ENCODE measurements at regions not wholly inside any gene's neighbourhood (a gene's known extent, or its start where the extent isn't known, plus 50 kb on each side); places are given as distances from the start of the nearest gene placed in this dataset.

- H3K4me3 Mint-ChIP-seq: no peak overlapping the region
- H3K36me3 Mint-ChIP-seq: no peaks in the 10 kb centered on the region
- H3K4me1 Mint-ChIP-seq: no peaks in the 10 kb centered on the region
- no peak overlapping the region for H3K27ac Mint-ChIP-seq
- no peaks in the 10 kb centered on the region for H3K9me3 Mint-ChIP-seq
- peaks cover 0 to 2% (median 0%) of the 10 kb centered on the region in 3 donors for H3K27me3 Mint-ChIP-seq (ENCODE audit: low read depth in 3 of 3)
- DNase-seq: no peak
Observed at GRCh38 chrY:15162211-15162610, 637.9 kb downstream of the NLGN4Y start.

GRCh38 chrY:15179890-15180289 lies 655.6 kb downstream of the NLGN4Y start:
- H3K27me3 Mint-ChIP-seq (ENCODE audit: low read depth in 3 of 3): no peaks in the 10 kb centered on the region
- no peaks in the 10 kb centered on the region for H3K4me1 Mint-ChIP-seq
- peaks cover 0 to 5% (median 0%) of the 10 kb centered on the region in 6 donors for H3K9me3 Mint-ChIP-seq
- no peaks in the 10 kb centered on the region for H3K36me3 Mint-ChIP-seq
- no peak overlapping the region for H3K4me3 Mint-ChIP-seq
- no peak overlapping the region for H3K27ac Mint-ChIP-seq
- DNase-seq: no peak

GRCh38 chrY:15229056-15229455 lies 704.7 kb downstream of the NLGN4Y start:
- no peaks in the 10 kb centered on the region for H3K36me3 Mint-ChIP-seq
- no peaks in the 10 kb centered on the region for H3K4me1 Mint-ChIP-seq
- DNase-seq: no peak
- H3K9me3 Mint-ChIP-seq: peaks cover 0 to 8% (median 0%) of the 10 kb centered on the region in 6 donors
- H3K4me3 Mint-ChIP-seq: no peak overlapping the region
- no peaks in the 10 kb centered on the region for H3K27me3 Mint-ChIP-seq (ENCODE audit: low read depth in 3 of 3)
- no peak overlapping the region for H3K27ac Mint-ChIP-seq

- H3K9me3 Mint-ChIP-seq: peaks cover 0 to 5% (median 0%) of the 10 kb centered on the region in 6 donors
- no peak for DNase-seq
- no peak overlapping the region for H3K27ac Mint-ChIP-seq
Observed at GRCh38 chrY:15239596-15240132, 715.3 kb downstream of the NLGN4Y start.

GRCh38 chrY:15259286-15259685 lies 735.0 kb downstream of the NLGN4Y start:
- peaks cover 0 to 8% (median 0%) of the 10 kb centered on the region in 6 donors for H3K9me3 Mint-ChIP-seq
- H3K4me1 Mint-ChIP-seq: no peaks in the 10 kb centered on the region
- no peak for DNase-seq
- peaks cover 0 to 3% (median 0%) of the 10 kb centered on the region in 3 donors for H3K27me3 Mint-ChIP-seq (ENCODE audit: low read depth in 3 of 3)
- no peak overlapping the region for H3K27ac Mint-ChIP-seq
- H3K4me3 Mint-ChIP-seq: no peak overlapping the region
- no peaks in the 10 kb centered on the region for H3K36me3 Mint-ChIP-seq

More at GRCh38 chrY:15239596-15240132, 715.3 kb downstream of the NLGN4Y start:
- no peak overlapping the region for H3K4me3 Mint-ChIP-seq
- H3K36me3 Mint-ChIP-seq: no peaks in the 10 kb centered on the region
- peaks cover 0 to 1% (median 0%) of the 10 kb centered on the region in 3 donors for H3K27me3 Mint-ChIP-seq (ENCODE audit: low read depth in 3 of 3)
- no peaks in the 10 kb centered on the region for H3K4me1 Mint-ChIP-seq

GRCh38 chrY:15286572-15286971 lies 762.2 kb downstream of the NLGN4Y start:
- Mint-ChIP-seq H3K4me3 (no peak overlapping the region), H3K36me3 (no peaks in the 10 kb centered on the region), H3K27me3 (ENCODE audit: low read depth in 3 of 3) (peaks cover 0 to 1% (median 0%) of the 10 kb centered on the region in 3 donors), H3K27ac (no peak overlapping the region), H3K9me3 (no peaks in the 10 kb centered on the region), H3K4me1 (no peaks in the 10 kb centered on the region)
- DNase-seq: no peak

GRCh38 chrY:15289821-15290220 lies 765.5 kb downstream of the NLGN4Y start:
- Mint-ChIP-seq H3K4me1 (no peaks in the 10 kb centered on the region), H3K9me3 (no peaks in the 10 kb centered on the region), H3K4me3 (no peak overlapping the region), H3K27ac (no peak overlapping the region), H3K36me3 (no peaks in the 10 kb centered on the region), H3K27me3 (ENCODE audit: low read depth in 3 of 3) (no peaks in the 10 kb centered on the region)
- no peak for DNase-seq

GRCh38 chrY:15292881-15293280 lies 768.6 kb downstream of the NLGN4Y start:
- Mint-ChIP-seq H3K4me3 (no peak overlapping the region), H3K36me3 (no peaks in the 10 kb centered on the region), H3K9me3 (no peaks in the 10 kb centered on the region), H3K4me1 (no peaks in the 10 kb centered on the region), H3K27ac (no peak overlapping the region), H3K27me3 (ENCODE audit: low read depth in 3 of 3) (peaks cover 0 to 1% (median 0%) of the 10 kb centered on the region in 3 donors)
- DNase-seq: no peak

GRCh38 chrY:15301879-15302278 lies 777.5 kb downstream of the NLGN4Y start:
- Mint-ChIP-seq H3K27me3 (ENCODE audit: low read depth in 3 of 3) (peaks cover 0 to 3% (median 0%) of the 10 kb centered on the region in 3 donors), H3K4me3 (no peak overlapping the region), H3K36me3 (no peaks in the 10 kb centered on the region), H3K9me3 (peaks cover 0 to 3% (median 0%) of the 10 kb centered on the region in 6 donors), H3K4me1 (no peaks in the 10 kb centered on the region), H3K27ac (no peak overlapping the region)
- DNase-seq: no peak

- Mint-ChIP-seq H3K4me1 (no peaks in the 10 kb centered on the region), H3K9me3 (peaks cover 0 to 6% (median 0%) of the 10 kb centered on the region in 6 donors), H3K27me3 (ENCODE audit: low read depth in 3 of 3) (no peaks in the 10 kb centered on the region), H3K36me3 (no peaks in the 10 kb centered on the region), H3K4me3 (no peak overlapping the region), H3K27ac (no peak overlapping the region)
- no peak for DNase-seq
Observed at GRCh38 chrY:15312166-15312565, 787.8 kb downstream of the NLGN4Y start.

GRCh38 chrY:15324189-15324588 lies 799.9 kb downstream of the NLGN4Y start:
- H3K27ac Mint-ChIP-seq: no peak overlapping the region
- H3K27me3 Mint-ChIP-seq (ENCODE audit: low read depth in 3 of 3): no peaks in the 10 kb centered on the region
- no peaks in the 10 kb centered on the region for H3K36me3 Mint-ChIP-seq
- H3K9me3 Mint-ChIP-seq: peaks cover 0 to 4% (median 0%) of the 10 kb centered on the region in 6 donors
- H3K4me1 Mint-ChIP-seq: no peaks in the 10 kb centered on the region
- H3K4me3 Mint-ChIP-seq: no peak overlapping the region
- no peak for DNase-seq

GRCh38 chrY:15325201-15325600 lies 800.9 kb downstream of the NLGN4Y start:
- no peaks in the 10 kb centered on the region for H3K4me1 Mint-ChIP-seq
- no peaks in the 10 kb centered on the region for H3K27me3 Mint-ChIP-seq (ENCODE audit: low read depth in 3 of 3)

GRCh38 chrY:15326673-15327072 lies 802.3 kb downstream of the NLGN4Y start:
- Mint-ChIP-seq H3K9me3 (peaks cover 0 to 6% (median 0%) of the 10 kb centered on the region in 6 donors), H3K4me3 (no peak overlapping the region), H3K27ac (no peak overlapping the region), H3K27me3 (ENCODE audit: low read depth in 3 of 3) (no peaks in the 10 kb centered on the region), H3K36me3 (no peaks in the 10 kb centered on the region), H3K4me1 (no peaks in the 10 kb centered on the region)
- DNase-seq: no peak

More at GRCh38 chrY:15325201-15325600, 800.9 kb downstream of the NLGN4Y start:
- peaks cover 0 to 4% (median 0%) of the 10 kb centered on the region in 6 donors for H3K9me3 Mint-ChIP-seq
- H3K36me3 Mint-ChIP-seq: no peaks in the 10 kb centered on the region
- no peak overlapping the region for H3K4me3 Mint-ChIP-seq
- no peak overlapping the region for H3K27ac Mint-ChIP-seq
- no peak for DNase-seq

- Mint-ChIP-seq H3K4me3 (no peak overlapping the region), H3K9me3 (peaks cover 0 to 4% (median 0%) of the 10 kb centered on the region in 6 donors), H3K27ac (no peak overlapping the region), H3K4me1 (no peaks in the 10 kb centered on the region), H3K36me3 (no peaks in the 10 kb centered on the region), H3K27me3 (ENCODE audit: low read depth in 3 of 3) (no peaks in the 10 kb centered on the region)
- no peak for DNase-seq
Observed at GRCh38 chrY:15328848-15329247, 804.5 kb downstream of the NLGN4Y start.

- DNase-seq: no peak
- H3K4me3 Mint-ChIP-seq: no peak overlapping the region
Observed at GRCh38 chrY:15343522-15343921, 819.2 kb downstream of the NLGN4Y start.

More at GRCh38 chrY:15343522-15343921, 819.2 kb downstream of the NLGN4Y start:
- Mint-ChIP-seq H3K36me3 (no peaks in the 10 kb centered on the region), H3K9me3 (peaks cover 0 to 1% (median 0%) of the 10 kb centered on the region in 6 donors), H3K27ac (no peak overlapping the region), H3K4me1 (no peaks in the 10 kb centered on the region), H3K27me3 (ENCODE audit: low read depth in 3 of 3) (no peaks in the 10 kb centered on the region)

Measured in immature natural killer cell (primary cell).